HepG2 (cell line): ENCODE measurements at regions not wholly inside any gene's neighbourhood (a gene's known extent, or its start where the extent isn't known, plus 50 kb on each side); places are given as distances from the start of the nearest gene placed in this dataset.

ENCODE experiments used
- ATF4 ChIP-seq, 2 experiments: fragments of 450-650 bp in 1 of 2; sonication (generic) in 1 of 2; formaldehyde crosslinking; IDR thresholded peaks; 2 replicates each; pipeline versions ENCODE4 v1.5.0 to v1.8.0; 2020 to 2022; ENCODE audit warnings: mild to moderate bottlenecking in 1 of 2, missing genetic modification reagents in 1 of 2
- CTCF ChIP-seq: sonication (generic); formaldehyde crosslinking; IDR thresholded peaks from 2 replicates; pipeline ENCODE4 v1.5.0; 2020; ENCODE audit warnings: mild to moderate bottlenecking, missing genetic modification reagents, moderate library complexity
- E2F1 ChIP-seq: sonication (generic); formaldehyde crosslinking; IDR thresholded peaks from 2 replicates; pipeline ENCODE4 v1.5.0; 2020; ENCODE audit warnings: missing genetic modification reagents
- HIVEP1 ChIP-seq: sonication (generic); formaldehyde crosslinking; IDR thresholded peaks from 2 replicates; pipeline ENCODE4 v1.4.0; 2020; ENCODE audit warnings: mild to moderate bottlenecking, missing genetic modification reagents
- NR2C2 ChIP-seq: sonication (generic); formaldehyde crosslinking; IDR thresholded peaks from 2 replicates; pipeline ENCODE4 v1.4.0; 2020; ENCODE audit warnings: missing genetic modification reagents, mild to moderate bottlenecking, moderate library complexity, borderline replicate concordance
- RFX1 ChIP-seq: fragments of 450-650 bp; IDR thresholded peaks from 2 replicates; pipeline ENCODE4 v1.6.1; 2017
- RFX5 ChIP-seq: IDR thresholded peaks from 2 replicates; pipeline ENCODE4 v1.6.1; 2011; ENCODE audit warnings: low read depth, low read length, improper control_type of control experiment
- SIX1 ChIP-seq: sonication (generic); formaldehyde crosslinking; IDR thresholded peaks from 2 replicates; pipeline ENCODE4 v1.4.0; 2020; ENCODE audit warnings: missing genetic modification reagents, borderline replicate concordance
- TF ChIP-seq, protein P1 (sequence below): sonication (generic); formaldehyde crosslinking; IDR thresholded peaks from 2 replicates; pipeline ENCODE4 v1.5.0; 2020; ENCODE audit warnings: mild to moderate bottlenecking, missing genetic modification reagents
- TF ChIP-seq, protein P2 (sequence below): sonication (generic); formaldehyde crosslinking; IDR thresholded peaks from 2 replicates; pipeline ENCODE4 v1.4.0; 2020; ENCODE audit warnings: low read depth, mild to moderate bottlenecking, missing genetic modification reagents

GRCh38 chr5:155380480-155380879 lies 366.9 kb downstream of the KIF4B start:
- TF ChIP-seq RFX1, result no peak
- no peak for TF ChIP-seq NR2C2 (CRISPR knock-in tag)
- TF ChIP-seq, protein P1, sequence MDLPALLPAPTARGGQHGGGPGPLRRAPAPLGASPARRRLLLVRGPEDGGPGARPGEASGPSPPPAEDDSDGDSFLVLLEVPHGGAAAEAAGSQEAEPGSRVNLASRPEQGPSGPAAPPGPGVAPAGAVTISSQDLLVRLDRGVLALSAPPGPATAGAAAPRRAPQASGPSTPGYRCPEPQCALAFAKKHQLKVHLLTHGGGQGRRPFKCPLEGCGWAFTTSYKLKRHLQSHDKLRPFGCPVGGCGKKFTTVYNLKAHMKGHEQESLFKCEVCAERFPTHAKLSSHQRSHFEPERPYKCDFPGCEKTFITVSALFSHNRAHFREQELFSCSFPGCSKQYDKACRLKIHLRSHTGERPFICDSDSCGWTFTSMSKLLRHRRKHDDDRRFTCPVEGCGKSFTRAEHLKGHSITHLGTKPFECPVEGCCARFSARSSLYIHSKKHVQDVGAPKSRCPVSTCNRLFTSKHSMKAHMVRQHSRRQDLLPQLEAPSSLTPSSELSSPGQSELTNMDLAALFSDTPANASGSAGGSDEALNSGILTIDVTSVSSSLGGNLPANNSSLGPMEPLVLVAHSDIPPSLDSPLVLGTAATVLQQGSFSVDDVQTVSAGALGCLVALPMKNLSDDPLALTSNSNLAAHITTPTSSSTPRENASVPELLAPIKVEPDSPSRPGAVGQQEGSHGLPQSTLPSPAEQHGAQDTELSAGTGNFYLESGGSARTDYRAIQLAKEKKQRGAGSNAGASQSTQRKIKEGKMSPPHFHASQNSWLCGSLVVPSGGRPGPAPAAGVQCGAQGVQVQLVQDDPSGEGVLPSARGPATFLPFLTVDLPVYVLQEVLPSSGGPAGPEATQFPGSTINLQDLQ (CRISPR knock-in tag), result no peak
- no peak for TF ChIP-seq HIVEP1 (CRISPR knock-in tag)
- TF ChIP-seq, protein P2, sequence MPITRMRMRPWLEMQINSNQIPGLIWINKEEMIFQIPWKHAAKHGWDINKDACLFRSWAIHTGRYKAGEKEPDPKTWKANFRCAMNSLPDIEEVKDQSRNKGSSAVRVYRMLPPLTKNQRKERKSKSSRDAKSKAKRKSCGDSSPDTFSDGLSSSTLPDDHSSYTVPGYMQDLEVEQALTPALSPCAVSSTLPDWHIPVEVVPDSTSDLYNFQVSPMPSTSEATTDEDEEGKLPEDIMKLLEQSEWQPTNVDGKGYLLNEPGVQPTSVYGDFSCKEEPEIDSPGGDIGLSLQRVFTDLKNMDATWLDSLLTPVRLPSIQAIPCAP, result no peak
- no peak for TF ChIP-seq CTCF
- no peak for TF ChIP-seq E2F1 (CRISPR knock-in tag)
- TF ChIP-seq SIX1 (CRISPR knock-in tag), result no peak
- no peak for TF ChIP-seq RFX5
- no peak for TF ChIP-seq ATF4 (CRISPR knock-in tag; IDR thresholded peaks at IDR 0.05)
